ENCODE measurements at regions not wholly inside any gene's neighbourhood (a gene's known extent, or its start where the extent isn't known, plus 50 kb on each side); places are given as distances from the start of the nearest gene placed in this dataset.

- TF ChIP-seq CTCF (IDR thresholded peaks at IDR 0.05) (no peak), POLR2A (IDR thresholded peaks at IDR 0.05) (no peak)
Observed at GRCh38 chr3:106528932-106529331, 660.1 kb upstream of the CBLB start.
